ENCODE measurements at regions not wholly inside any gene's neighbourhood (a gene's known extent, or its start where the extent isn't known, plus 50 kb on each side); places are given as distances from the start of the nearest gene placed in this dataset.

GRCh38 chr2:239482778-239483712 is 82.2 kb upstream of the HDAC4 start:
- Histone ChIP-seq H3K9me3 (no peaks in the 10 kb centered on the region), H3K4me1 (peaks cover 0 to 11% (median 0%) of the 10 kb centered on the region in 4 donors), H3K36me3 (no peaks in the 10 kb centered on the region), H3K4me3 (peak overlapping the region in 1 of 4 donors; percentile 4), H3K27me3 (no peaks in the 10 kb centered on the region), H3K27ac (no peak overlapping the region)
- DNase-seq, result peak in 1 of 3 donors; percentile 64
- no peak for TF ChIP-seq POLR2A (IDR thresholded peaks at IDR 0.05)
- TF ChIP-seq CTCF (IDR thresholded peaks at IDR 0.05), result no peak

- Histone ChIP-seq H3K27ac (no peak overlapping the region), H3K9me3 (no peaks in the 10 kb centered on the region), H3K4me3 (no peak overlapping the region), H3K27me3 (no peaks in the 10 kb centered on the region), H3K36me3 (no peaks in the 10 kb centered on the region), H3K4me1 (peaks cover 0 to 11% (median 0%) of the 10 kb centered on the region in 4 donors)
- DNase-seq, result no peak
- TF ChIP-seq CTCF (IDR thresholded peaks at IDR 0.05) (no peak), POLR2A (IDR thresholded peaks at IDR 0.05) (no peak)
Measured at GRCh38 chr2:239479471-239479870, 78.7 kb upstream of the HDAC4 start.

- no peaks in the 10 kb centered on the region for H3K36me3 ChIP-seq
- H3K27me3 ChIP-seq, result no peaks in the 10 kb centered on the region
- H3K27ac ChIP-seq, result no peak overlapping the region
- peaks cover 0 to 7% (median 0%) of the 10 kb centered on the region in 4 donors for H3K4me1 ChIP-seq
- TF ChIP-seq CTCF (IDR thresholded peaks at IDR 0.05) (no peak), POLR2A (IDR thresholded peaks at IDR 0.05) (no peak)
- H3K9me3 ChIP-seq, result no peaks in the 10 kb centered on the region
- H3K4me3 ChIP-seq, result no peak overlapping the region
- DNase-seq, result no peak
Measured at GRCh38 chr2:239477591-239477990, 76.8 kb upstream of the HDAC4 start.

GRCh38 chr2:239476757-239477585 is 76.2 kb upstream of the HDAC4 start:
- Histone ChIP-seq H3K36me3 (no peaks in the 10 kb centered on the region), H3K27me3 (no peaks in the 10 kb centered on the region), H3K4me3 (no peak overlapping the region), H3K27ac (no peak overlapping the region), H3K4me1 (peaks cover 0 to 3% (median 0%) of the 10 kb centered on the region in 4 donors), H3K9me3 (no peaks in the 10 kb centered on the region)
- TF ChIP-seq CTCF (IDR thresholded peaks at IDR 0.05) (no peak), POLR2A (IDR thresholded peaks at IDR 0.05) (no peak)
- DNase-seq, result peak in 1 of 3 donors; percentile 31

- Histone ChIP-seq H3K27me3 (no peaks in the 10 kb centered on the region), H3K36me3 (no peaks in the 10 kb centered on the region), H3K4me3 (no peak overlapping the region), H3K27ac (no peak overlapping the region), H3K4me1 (no peaks in the 10 kb centered on the region), H3K9me3 (no peaks in the 10 kb centered on the region)
- TF ChIP-seq POLR2A (IDR thresholded peaks at IDR 0.05) (no peak), CTCF (IDR thresholded peaks at IDR 0.05) (no peak)
- peak in 1 of 3 donors; percentile 39 for DNase-seq
Measured at GRCh38 chr2:239476029-239476756, 75.4 kb upstream of the HDAC4 start.
